Fibroblast of upper back skin (primary cell): ENCODE measurements at regions not wholly inside any gene's neighbourhood (a gene's known extent, or its start where the extent isn't known, plus 50 kb on each side); places are given as distances from the start of the nearest gene placed in this dataset.
A peak's percentile ranks its signal among the peaks of the same experiment; 100 is the strongest.
"Not testable (repeated sequence)": the region's sequence is repeated elsewhere in the genome, so short reads cannot be mapped to it uniquely, and the experiment has no call there.

Source experiments
- DNase-seq: peaks from one replicate; pipeline ENCODE4 v3.0.0-alpha.2; 2013

DNA sequence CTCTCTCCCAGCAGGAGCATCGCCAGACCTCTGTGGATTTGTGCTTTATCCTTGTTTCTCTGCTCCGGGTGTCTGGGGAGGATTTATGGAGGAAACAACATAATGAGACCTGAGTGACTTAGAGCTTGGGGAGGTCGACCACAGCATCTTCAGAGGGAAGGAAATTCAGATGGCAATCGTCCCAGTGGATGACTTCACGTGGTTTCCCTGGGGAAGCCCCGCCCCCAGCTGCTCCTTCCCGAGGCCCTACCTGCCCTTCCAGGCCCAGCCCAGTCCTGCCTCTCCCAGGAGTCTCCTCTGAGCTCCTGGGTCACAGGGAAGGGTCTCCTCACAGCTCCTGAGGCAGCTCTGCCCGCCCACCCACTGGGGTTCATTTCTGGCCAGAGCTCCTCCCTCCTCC, 430.3 kb upstream of the SULF2 start:
- DNase-seq, result peak; percentile 40

DNA sequence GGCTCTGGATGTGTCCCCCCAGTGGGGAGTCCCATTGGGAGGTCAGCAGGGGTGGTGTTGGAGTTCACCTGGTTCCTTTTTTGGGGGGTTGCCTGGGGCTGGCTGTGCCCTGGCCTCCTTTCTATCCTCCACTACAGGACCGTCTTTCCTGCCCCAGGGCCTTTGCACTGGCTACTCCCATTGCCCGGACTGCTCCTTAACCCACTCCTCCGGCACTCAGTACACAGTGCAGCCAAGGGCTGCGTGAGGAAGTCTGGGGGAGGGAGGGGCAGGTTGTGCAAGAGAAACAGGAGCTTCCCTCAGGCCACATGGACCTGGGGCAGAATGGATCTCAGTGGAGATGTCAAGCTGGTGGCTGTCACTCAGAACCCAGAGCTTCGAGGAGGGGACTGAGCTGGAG, 429.3 kb upstream of the SULF2 start:
- DNase-seq, result no peak

DNA sequence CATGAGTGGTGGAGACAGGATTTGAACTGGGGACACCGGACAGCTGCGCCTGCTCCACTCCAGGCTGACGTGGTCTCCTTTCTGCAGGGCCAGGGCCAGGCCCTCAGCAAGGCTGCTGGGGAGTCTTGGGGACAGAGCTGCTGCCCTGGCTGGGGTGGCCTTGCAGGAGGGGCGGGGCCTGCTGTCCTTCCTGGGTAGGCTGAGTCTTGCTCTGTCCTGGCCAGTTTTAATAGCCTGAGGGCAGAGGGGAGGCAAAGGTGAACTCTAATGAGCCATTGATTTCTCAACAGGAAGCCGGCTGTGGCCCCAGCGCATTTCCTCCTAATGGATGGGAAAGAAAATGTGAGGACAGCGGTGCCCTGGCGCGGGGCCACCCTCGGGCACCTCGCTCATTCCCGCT, 428.4 kb upstream of the SULF2 start:
- DNase-seq, result not testable (repeated sequence)

DNA sequence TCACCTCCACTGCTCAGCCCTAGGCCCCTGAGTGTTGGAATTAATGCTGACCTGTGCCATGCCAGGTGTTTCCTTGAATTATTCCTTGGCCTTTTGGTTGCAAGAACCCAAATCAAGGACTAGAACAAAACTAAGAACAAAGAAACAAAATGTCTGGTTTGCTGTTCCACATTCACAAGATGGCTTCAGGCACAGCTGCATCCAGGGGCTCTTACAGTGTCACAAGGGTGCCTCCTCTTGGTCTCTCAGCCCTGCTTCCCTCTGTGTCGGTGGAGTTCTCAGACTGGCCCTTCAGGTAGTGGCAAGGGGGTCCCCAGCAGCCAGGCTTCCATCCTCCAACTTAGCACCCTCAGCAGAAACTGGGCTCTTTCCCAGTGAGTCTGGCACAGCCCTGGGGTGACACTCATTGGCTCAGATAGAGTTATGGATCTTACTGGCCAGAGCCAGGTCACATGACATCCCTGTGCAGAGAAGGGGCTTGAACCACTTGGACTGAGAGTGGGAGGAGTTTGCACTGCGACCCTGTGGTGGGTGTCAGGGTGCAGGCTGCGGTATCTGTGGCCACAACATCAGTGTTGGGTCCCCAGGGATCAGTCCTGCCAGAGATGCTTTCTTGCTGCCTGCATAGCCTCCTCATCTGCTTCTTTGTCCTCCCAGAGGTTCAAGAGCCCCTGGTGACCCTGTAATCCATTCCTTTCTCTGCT, 427.7 kb upstream of the SULF2 start:
- no peak for DNase-seq

DNA sequence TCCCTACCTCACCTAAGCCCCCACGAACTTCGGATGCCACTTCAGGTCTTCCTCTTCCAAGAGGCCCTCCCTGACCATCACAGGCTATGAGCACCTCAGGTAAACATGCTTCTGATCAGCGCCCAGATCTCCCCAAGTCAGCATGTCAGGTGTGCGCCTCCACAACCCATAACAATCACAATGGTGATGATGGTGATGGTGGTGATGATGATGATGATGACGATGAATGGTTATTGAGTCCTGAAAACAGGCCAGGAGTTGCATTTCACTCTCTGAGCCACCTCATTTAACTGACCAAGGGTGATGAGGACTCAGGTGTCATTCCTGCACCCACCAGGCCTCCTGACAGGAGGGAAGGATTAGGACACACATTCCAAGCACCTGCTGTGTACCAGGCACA, 426.6 kb upstream of the SULF2 start:
- DNase-seq, result no peak

DNA sequence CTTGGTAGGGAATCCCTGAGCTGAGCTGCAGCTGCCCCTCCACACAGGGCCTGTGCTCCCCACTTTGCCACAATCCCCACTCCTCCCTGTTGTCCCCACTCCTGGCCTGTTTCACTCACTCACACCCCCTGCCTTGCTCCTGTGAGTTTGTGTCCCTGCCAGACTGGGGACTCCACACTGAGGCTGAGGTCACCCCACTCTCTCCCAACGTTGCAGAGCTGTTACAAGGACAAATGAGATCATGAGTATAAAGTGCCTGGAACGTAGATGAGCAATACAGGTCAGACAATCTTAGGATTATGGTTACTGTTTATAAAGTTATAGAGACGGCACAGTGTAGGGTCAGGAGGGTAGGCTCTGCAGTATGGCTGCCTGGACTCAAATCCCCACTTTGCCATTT, 426.0 kb upstream of the SULF2 start:
- DNase-seq, result no peak

DNA sequence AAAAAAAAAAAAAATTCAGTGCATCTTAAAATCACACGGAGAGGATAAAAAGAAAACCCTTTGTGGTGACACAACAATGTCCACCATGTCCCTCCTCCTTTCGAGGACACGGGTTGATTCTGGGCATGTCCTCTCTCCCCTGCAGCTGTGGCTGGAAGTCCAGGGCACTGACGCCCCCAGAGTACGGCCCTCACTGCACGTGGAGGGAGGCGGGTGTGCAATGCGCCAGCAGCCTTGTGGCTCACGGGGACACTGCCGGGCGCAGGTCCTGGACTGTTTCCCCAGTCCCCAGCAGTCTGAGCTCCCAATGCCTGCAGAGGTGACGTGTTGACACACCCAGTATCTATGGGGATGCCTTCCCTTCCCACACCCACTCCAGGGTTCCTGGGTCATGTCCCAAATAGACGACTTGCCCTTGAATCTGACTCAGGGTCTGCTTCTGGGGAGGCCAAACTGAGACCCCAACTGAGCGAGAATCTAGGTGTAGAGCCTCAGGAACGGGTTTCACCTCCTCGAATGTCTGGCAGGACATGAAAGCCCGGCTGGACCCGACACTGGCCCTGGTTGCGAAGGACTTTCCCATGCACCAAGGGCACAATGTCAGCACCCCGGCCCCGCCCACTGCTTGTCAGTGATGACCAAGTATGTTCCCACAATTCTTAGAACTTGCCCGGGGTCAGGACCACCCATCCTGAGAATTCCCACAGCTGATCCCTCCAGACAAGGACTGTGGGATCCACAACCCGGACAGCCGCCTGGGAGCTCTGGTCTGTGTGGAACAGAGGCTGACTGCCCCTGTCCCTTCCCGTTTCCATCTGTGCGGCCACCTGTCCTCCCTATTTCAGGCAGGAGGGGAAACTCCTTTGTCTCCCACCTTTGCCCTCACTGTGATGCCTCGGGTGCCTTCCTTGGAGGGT, 425.1 kb upstream of the SULF2 start:
- DNase-seq, result no peak

DNA sequence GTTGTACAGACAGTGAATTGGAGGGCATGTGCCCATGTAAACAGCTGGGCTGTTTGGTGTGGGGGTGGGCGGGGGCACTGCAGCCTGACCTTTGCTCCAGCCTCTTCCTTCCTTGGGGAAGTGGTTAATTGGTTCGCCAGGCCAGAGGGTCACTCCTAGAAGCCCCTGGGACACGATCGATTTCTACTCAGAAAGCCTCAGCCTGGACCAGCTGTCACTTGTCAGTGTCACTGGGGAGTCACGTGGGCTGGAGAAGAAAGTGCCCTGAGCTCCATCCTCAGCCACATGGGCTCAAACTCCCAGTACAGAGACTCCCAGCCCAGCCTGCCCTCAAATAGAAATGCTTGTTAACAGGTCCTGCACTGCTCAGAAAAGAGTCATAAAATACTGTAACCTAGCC, 423.8 kb upstream of the SULF2 start:
- no peak for DNase-seq

DNA sequence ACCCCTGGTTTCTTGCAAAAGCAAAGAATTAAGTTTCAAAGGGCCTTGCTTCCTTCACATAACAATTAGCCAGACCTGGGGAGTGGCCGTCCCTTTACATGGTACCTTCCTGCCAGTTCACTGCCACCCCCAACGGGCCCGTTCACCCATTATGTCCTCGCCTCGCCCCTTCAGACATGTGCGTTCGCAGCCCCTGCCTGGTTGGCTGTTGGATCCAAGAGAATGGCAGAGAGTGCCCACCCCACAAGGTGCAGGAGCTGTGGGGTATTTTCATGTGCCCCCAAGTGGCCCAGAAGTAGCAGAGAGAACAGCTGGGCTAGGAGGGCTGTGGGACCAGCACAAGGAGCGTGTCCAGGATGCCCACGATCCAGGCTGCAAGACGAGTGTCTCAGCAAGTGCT, 422.9 kb upstream of the SULF2 start:
- no peak for DNase-seq

DNA sequence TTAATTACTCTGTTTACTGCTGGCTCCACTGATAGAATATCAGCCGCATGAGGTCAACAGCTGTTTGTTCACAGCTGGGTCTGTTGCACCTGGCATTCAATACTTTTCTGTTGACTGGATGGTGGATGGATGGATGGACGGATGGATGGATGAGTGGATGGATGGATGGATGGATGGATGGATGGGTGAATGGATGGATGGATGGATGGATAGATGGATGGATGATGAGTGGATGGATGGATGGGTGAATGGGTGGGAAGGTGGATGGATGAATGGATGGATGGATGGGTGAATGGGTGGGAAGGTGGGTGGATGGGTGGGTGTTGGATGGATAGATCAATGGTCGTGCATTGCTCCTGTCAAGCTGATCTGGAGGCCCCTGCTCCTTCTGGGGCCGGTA, 422.2 kb upstream of the SULF2 start:
- no peak for DNase-seq

DNA sequence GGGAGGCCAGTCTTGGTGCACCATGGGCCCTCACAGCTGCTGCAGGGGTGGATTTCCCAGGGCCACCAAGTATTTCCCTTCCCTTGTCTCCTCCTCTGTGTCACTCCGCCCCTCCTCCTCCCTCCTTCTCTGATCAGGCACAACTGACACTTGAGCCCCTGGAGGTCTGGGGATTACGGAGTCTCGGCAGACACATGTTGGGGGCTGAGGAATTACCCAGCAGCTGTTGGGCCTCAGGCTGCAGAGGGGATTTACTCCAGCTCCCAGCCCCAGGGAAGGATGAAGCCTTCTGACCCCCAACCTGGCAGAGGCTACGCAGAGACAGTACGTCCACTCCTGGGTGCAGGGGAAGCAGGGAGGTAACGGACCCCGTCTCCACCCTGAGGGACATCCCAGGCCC, 420.5 kb upstream of the SULF2 start:
- DNase-seq, result no peak

DNA sequence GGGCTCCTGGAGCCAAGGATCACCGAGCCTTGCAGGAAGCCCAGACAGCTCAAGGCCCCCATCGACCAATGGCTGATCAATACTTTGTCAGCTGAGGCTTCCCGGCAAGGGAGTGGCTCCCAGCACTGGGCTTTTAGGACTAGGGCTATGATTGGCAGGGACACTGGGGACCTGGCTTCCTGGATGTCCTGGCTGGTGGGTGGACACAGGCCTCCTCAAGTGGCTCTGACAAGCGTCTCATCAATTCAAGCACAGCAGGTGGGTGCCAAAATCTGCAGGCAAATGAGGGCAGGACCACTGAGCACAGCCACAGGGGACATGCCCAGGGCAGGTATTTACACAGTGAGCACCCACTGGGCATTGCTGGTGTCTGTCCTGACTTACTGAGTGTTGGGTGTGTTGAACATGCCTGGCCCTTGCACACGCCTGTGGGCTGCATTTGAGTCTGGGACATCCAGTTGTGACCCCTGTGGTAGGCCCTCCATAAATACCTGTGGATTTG, 420.1 kb upstream of the SULF2 start:
- no peak for DNase-seq

DNA sequence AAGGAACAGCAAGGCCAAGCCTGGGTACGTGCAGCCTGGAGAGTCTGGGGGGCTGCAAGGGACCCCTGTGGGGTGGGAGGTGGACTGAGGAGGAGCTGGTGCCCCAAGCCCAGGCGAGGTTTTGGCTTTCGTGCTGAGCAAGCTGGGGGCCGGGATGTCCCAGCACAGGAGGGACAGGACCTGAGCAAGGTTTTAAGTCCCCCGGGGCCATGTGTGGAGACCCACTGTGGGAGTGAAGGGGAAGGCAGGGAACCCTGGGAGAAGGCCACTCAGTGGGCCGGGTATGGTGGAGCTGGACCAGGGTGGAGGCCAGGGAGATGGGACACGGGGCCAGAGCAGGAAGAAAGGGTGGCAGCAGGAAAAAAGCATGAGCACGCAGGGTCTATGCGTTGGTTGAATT, 419.2 kb upstream of the SULF2 start:
- no peak for DNase-seq

DNA sequence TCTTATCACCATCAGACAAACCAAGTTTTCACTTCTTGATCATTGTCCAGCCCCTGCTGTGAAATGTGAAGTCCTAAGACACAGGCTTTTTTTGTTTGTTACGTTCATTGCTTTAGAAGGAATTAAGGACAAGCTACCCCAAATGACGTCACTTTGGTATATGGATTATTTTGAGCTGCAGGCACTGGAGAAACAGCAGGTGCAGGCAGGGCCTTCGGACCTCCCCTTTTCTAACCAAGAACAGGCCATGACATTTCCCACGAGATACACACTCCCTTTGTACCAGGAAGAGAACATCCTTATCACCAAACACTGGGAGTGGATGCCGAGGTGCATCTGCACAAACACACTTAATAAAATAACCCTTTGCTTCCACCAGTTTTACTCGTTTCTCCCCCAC, 418.0 kb upstream of the SULF2 start:
- DNase-seq, result no peak

DNA sequence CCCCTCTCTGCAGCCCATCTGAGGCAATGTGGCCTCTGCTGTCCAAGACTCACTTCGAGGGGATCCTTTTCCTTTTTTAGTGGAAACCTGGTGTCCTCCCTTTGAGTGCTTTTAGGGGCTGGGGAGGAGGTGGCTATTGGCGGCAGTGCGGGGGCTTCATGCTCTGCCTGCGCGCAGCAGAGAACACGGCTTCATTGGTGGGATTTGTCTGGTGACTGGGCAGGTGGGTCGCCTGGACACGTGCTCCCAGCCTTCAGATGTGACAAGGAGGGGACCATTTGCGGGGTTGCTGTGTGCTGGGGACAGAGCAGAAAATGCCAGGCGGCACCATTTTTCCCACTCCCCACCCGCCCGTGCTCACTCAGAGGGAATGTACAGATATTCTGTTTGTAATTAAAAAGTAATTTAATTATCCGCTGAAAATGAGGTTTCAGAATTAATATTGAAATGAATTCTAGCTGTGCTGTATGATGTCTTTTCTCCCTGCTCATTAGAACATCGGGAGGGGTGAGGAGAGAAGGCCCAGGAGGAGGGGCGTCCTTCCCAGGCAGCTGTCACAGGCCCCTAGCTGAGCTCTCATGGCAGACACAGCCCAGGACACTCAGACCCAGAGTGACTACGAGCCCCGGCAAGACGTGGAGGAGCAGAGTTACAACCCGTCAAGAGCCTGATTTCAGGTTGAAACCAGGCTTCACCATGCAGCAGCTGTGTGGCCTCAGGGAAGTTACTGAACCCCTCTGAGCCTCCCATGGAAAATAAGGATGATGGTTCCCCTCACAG, 417.2 kb upstream of the SULF2 start:
- no peak for DNase-seq

DNA sequence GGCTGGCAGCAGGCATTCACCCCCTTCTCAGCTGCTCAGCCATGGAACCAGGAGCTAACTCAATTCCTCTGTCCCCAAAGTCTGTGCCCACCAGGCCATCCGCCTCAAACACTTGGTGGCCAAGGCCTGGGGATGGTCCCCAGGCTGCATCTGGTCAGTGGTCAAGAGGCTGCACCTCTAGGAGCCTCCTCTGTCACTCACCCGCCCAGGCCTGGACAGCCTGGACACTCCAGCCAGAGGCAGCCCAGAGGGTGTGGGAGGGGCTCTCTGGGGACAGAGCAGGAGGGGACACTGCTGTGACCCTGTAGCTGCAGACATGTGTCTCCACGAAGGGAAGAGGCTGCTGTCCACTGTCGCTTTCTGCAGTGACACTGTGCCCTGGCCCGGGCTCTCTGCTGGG, 416.6 kb upstream of the SULF2 start:
- no peak for DNase-seq

DNA sequence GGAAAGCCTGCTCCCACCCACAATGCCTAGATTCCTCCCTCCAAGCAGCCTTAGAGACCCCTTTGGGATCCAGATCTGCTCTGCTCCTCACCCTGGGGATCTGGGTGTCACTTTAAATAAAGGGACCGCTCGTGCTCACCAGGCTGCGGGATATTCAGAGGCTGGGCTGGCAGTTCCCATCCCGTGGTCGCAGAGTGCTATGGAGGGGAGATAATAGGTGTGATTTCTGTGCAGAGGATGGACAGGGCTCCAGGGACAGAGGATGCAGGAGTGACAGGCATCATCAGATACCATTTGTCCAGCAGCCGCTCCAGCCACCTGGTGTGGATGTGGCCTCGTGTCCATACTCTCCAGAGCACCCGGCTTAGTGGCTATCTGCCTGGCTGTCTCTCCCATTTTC, 415.9 kb upstream of the SULF2 start:
- no peak for DNase-seq

DNA sequence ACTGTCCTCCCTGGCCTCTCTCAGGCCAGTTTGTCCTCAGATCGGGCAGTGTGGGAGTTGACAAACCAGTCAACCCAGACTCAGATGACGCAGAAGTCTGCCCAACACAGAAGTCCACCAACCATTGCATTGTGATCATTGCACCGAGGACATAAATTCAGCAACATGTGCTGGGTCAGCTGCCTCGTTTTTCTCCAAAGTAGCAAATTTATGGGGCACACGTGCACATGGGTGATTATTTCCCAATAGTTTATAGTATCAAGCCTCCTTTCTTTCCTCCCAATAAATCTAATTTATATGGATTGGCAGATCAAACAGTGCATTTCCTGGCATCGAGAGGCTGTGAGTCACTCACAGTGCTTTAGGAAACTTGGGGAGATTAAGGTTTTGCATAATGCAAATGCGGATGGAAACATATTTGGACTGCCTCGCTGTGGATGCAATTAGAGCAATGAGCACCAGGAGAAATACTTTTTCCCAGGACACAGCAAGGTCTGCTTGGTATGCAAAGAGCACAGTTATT, 413.7 kb upstream of the SULF2 start:
- DNase-seq, result peak; percentile 78

DNA sequence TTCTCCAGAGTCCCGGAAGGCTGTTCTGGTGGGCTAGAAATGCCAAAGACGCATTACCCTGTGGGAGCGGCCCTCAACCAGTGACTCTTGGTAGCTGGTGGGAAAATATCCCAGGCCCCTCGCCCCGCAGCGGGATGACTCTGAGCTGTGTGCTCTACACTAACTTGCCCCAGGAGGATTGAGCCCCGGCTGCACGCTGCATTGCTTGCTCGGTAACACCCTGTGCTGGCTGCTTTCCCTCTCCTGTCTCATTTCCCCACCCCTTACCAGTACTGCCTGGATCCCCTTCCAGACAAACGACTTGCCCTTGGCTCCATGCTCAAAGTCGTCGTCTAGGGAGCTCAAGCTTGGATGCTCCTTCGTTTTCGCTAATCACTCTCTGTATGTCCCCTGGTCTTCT, 411.8 kb upstream of the SULF2 start:
- DNase-seq, result peak; percentile 6

DNA sequence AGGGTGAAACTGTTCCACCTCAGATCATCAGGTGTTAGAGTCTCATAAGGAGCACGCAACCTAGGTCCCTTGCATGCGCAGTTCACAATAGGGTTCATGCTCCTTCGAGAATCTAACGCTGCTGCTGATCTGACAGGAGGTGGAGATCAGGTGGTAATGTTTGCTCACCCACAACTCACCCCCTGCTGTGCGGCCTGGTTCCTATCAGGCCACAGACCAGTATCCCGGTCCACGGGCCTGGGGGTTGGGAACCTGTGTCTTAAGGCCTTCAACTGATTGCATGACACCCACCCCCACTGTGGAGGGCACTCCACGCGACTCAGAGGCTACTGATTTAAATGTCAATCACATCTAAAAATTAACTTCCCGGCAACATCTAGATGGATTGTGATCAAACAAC, 411.2 kb upstream of the SULF2 start:
- DNase-seq, result no peak

DNA sequence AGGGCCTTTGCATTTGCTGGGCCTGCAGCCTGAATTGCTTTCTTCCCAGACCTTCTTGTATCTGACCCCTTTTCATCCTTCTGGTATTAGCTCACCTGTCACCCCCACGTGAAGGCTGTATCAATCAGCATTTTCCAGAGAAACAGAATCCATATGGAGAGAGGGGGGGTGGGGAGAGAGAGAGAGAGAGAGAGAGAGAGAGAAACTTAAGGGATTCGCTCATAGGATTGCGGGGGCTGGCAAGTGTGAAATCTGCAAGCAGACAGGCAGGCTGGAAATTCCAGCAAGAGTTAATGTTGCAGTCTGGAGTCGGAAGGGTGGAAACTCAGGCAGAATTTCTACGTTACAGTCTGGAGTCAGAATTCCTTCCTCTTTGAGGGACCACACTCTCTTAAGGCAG, 410.7 kb upstream of the SULF2 start:
- DNase-seq, result no peak

DNA sequence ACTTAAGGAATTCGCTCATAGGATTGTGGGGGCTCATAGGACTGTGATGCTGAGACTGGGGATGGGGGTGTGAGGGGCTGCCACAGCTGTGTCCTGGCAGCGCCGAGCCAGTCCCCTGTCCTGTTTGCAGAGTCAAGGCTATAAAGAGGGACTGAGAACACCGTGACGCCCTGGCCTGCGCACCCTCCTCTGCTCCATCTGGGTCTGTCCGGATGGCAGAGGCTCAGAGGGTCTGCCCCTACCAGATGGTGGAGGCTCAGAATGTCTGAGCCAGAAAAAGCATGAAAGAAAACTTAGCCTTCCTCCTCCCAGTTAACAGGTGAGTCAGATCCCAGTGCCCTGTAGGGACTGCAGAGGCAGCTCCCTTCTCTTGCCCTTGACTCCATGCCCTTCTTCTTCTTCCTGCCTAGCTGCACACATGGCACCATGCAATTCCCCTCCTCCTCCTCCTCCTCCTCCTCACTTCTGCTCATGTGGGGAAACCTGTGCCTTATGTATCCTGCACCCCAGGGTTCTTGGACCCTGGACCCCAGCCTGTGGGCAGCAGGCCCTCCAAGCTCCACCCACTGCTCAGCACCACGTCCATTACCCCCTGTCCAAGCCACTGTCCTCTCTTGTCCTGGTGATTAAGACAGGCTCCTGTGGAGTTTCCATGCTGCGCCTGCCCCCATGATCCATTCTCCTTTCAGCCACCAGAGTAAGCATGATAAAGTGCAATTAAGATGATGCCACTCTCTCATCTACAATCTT, 410.0 kb upstream of the SULF2 start:
- no peak for DNase-seq

DNA sequence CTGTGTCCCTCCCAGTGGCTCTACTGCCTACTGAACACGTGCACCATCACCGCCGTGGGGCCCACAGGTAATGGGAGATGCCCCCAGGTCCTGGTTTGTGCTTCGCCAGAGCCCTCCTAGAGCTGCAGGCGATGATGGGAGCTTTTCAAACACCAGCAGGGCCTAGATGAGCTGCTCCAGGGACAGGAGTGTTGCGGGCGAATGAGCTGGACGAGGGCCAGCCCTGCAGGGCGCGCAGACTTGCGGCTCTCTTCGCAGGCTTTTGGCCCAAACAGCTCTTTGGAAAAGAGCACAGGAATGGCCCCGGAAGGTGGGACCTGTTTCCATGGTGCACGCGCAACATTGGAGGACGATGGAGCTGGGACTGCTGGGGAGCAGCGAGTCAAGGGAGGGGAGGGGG, 409.3 kb upstream of the SULF2 start:
- no peak for DNase-seq
